CD4-positive, alpha-beta memory T cell (primary cell): ENCODE measurements at regions not wholly inside any gene's neighbourhood (a gene's known extent, or its start where the extent isn't known, plus 50 kb on each side); places are given as distances from the start of the nearest gene placed in this dataset.

ENCODE experiments used
- CTCF ChIA-PET: fragments of 350-600 bp; sonication (Branson Sonifier 250); formaldehyde crosslinking; loops from one replicate; lab custom pipeline; 2021; ENCODE audit warnings: inconsistent platforms; ENCODE audit not compliant: partially characterized antibody; lab: Charles Lee
- POLR2A ChIA-PET: fragments of 350-600 bp; sonication (Branson Sonifier 250); formaldehyde crosslinking; loops from one replicate; lab custom pipeline; 2021; ENCODE audit not compliant: partially characterized antibody; lab: Charles Lee
- DNase-seq, 5 donors: peaks; one replicate each; pipeline versions ENCODE4 v3.0.0 to v3.0.0-alpha.2; 2020 to 2022; ENCODE audit warnings: mixed read lengths in 1 of 5
- H3K27ac ChIP-seq: one replicate; pipeline ENCODE4 v1.7.0; 2013; ENCODE audit warnings: low read depth, low read length
- H3K27me3 ChIP-seq: 2 replicates; pipeline ENCODE4 v1.7.0; 2013; ENCODE audit warnings: mild to moderate bottlenecking, low read length, moderate library complexity; ENCODE audit not compliant: insufficient read depth
- H3K36me3 ChIP-seq: 2 replicates; pipeline ENCODE4 v1.7.0; 2013; ENCODE audit warnings: mild to moderate bottlenecking, low read length, moderate library complexity; ENCODE audit not compliant: insufficient read depth
- H3K4me1 ChIP-seq: 2 replicates; pipeline ENCODE4 v1.7.0; 2013; ENCODE audit warnings: mild to moderate bottlenecking, low read length, moderate library complexity; ENCODE audit not compliant: insufficient read depth
- H3K4me3 ChIP-seq, 2 donors: one replicate each; pipeline ENCODE4 v1.7.0; 2013; ENCODE audit warnings: low read length in 2 of 2, mild to moderate bottlenecking in 1 of 2
- H3K9me3 ChIP-seq, 2 donors: one replicate each; pipeline ENCODE4 v1.7.0; 2013; ENCODE audit warnings: low read length in 2 of 2, control low read depth in 1 of 2; ENCODE audit not compliant: control insufficient read depth in 1 of 2
- H3K27ac Mint-ChIP-seq, 7 donors: one replicate each; pipeline ENCODE4 v1.8.0; 2020 to 2021; ENCODE audit warnings: mixed read lengths in 7 of 7, mild to moderate bottlenecking in 6 of 7, inconsistent platforms in 3 of 7, moderate library complexity in 3 of 7
- H3K27me3 Mint-ChIP-seq, 2 donors: one replicate each; pipeline ENCODE4 v1.8.0; 2020 to 2021; ENCODE audit warnings: mixed read lengths in 2 of 2
- H3K36me3 Mint-ChIP-seq, 2 donors: one replicate each; pipeline ENCODE4 v1.8.0; 2020 to 2021; ENCODE audit warnings: mixed read lengths in 2 of 2, inconsistent platforms in 1 of 2, mild to moderate bottlenecking in 1 of 2
- H3K4me1 Mint-ChIP-seq, 4 donors: one replicate each; pipeline ENCODE4 v1.8.0; 2020 to 2021; ENCODE audit warnings: mixed read lengths in 4 of 4, mild to moderate bottlenecking in 1 of 4
- H3K4me3 Mint-ChIP-seq, 8 donors: one replicate each; pipeline ENCODE4 v1.8.0; 2020 to 2021; ENCODE audit warnings: mixed read lengths in 8 of 8, mild to moderate bottlenecking in 7 of 8, moderate library complexity in 6 of 8, inconsistent platforms in 3 of 8
- H3K9me3 Mint-ChIP-seq, 8 donors: one replicate each; pipeline ENCODE4 v1.8.0; 2020 to 2021; ENCODE audit warnings: mixed read lengths in 8 of 8, mild to moderate bottlenecking in 5 of 8, inconsistent platforms in 3 of 8, moderate library complexity in 1 of 8
- intact Hi-C: fragments of 100-400 bp; cut with micrococcal nuclease; formaldehyde crosslinking; loops from one replicate; pipeline ENCODE4 v1.15.1; 2023

GRCh38 chr5:88092358-88092757 is 176.3 kb downstream of the TMEM161B start:
- peaks cover 0 to 4% (median 0%) of the 10 kb centered on the region in 4 donors for H3K4me1 Mint-ChIP-seq

DNA sequence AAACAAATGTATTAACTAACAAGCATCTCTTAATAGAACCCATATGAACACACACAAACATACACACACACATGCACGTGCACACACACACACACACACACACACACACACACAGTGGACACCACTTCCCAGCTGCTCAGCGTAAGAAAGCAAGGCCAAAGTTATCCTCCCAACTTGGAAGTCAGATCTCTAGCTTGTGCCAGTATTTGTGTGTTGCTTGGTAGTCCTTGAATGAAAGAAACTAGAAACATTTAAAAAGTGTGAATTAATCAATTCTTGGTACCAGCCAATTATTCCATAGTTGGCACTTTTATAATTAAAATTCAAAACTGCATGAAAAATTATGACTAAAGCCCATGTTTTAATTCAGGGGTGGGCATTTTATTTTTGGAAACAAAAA is 178.1 kb downstream of the TMEM161B start:
- Histone ChIP-seq H3K9me3 (no peaks in the 10 kb centered on the region), H3K4me3 (no peak overlapping the region), H3K36me3 (no peaks in the 10 kb centered on the region), H3K27ac (no peak overlapping the region), H3K4me1 (no peaks in the 10 kb centered on the region), H3K27me3 (no peaks in the 10 kb centered on the region)
- CTCF ChIA-PET, result no interaction called here
- Mint-ChIP-seq H3K4me3 (no peak overlapping the region), H3K9me3 (no peaks in the 10 kb centered on the region), H3K27ac (no peak overlapping the region), H3K27me3 (peaks cover 1 to 8% of the 10 kb centered on the region in 2 donors), H3K36me3 (no peaks in the 10 kb centered on the region), H3K4me1 (peaks cover 0 to 4% (median 0%) of the 10 kb centered on the region in 4 donors)
- POLR2A ChIA-PET, result no interaction called here
- intact Hi-C loops, result no loop called here
- DNase-seq, result no peak

More at GRCh38 chr5:88092358-88092757, 176.3 kb downstream of the TMEM161B start:
- POLR2A ChIA-PET, result no interaction called here
- Mint-ChIP-seq H3K27me3 (peaks cover 0 to 3% of the 10 kb centered on the region in 2 donors), H3K4me3 (no peak overlapping the region), H3K36me3 (no peaks in the 10 kb centered on the region), H3K9me3 (no peaks in the 10 kb centered on the region), H3K27ac (no peak overlapping the region)
- H3K27ac ChIP-seq, result no peak overlapping the region
- H3K36me3 ChIP-seq, result no peaks in the 10 kb centered on the region
- no peak for DNase-seq
- H3K4me3 ChIP-seq, result no peak overlapping the region
- CTCF ChIA-PET, result no interaction called here
- intact Hi-C loops, result no loop called here
- H3K27me3 ChIP-seq, result no peaks in the 10 kb centered on the region
- no peaks in the 10 kb centered on the region for H3K9me3 ChIP-seq
- H3K4me1 ChIP-seq, result no peaks in the 10 kb centered on the region

DNA sequence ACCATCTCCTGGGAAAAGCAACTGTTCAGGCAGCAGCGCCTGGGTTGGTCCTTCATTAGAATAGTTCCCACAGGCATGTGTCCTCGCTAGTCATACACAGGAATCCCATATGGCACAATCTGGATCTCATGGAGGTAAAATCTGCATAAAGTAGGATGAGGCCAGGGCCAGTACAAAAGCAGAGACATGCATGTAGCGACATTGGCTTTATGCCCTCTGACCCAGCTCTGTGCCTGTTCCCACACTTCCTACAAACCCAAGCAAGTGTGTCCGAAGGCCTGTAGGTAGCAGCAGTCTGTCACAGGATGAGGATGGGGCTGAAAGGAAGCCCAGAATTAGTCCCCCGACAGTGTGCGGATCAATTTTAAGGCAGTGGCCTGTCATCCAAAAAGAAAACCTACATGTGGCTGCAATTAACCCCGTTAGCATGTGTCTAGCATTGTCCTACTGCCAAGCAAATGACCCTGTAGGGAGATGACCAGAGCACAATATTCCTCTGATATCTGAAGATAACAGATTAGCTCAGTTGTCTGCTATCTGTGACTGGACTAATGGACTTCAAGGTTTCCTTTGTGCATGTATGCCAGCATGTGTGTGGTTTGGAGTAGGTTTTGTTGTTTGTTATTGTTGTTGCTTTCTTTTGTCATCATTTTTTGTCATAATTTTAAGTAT is 178.8 kb downstream of the TMEM161B start:
- Mint-ChIP-seq H3K4me1 (peaks cover 0 to 4% (median 0%) of the 10 kb centered on the region in 4 donors), H3K9me3 (no peaks in the 10 kb centered on the region), H3K4me3 (no peak overlapping the region), H3K27ac (no peak overlapping the region), H3K36me3 (no peaks in the 10 kb centered on the region), H3K27me3 (peaks cover 1 to 8% of the 10 kb centered on the region in 2 donors)
- no peak overlapping the region for H3K4me3 ChIP-seq
- CTCF ChIA-PET, result no interaction called here
- DNase-seq, result no peak
- H3K27ac ChIP-seq, result no peak overlapping the region
- H3K9me3 ChIP-seq, result no peaks in the 10 kb centered on the region
- POLR2A ChIA-PET, result no interaction called here
- no peaks in the 10 kb centered on the region for H3K4me1 ChIP-seq
- no peaks in the 10 kb centered on the region for H3K27me3 ChIP-seq
- intact Hi-C loops, result no loop called here
- H3K36me3 ChIP-seq, result no peaks in the 10 kb centered on the region

DNA sequence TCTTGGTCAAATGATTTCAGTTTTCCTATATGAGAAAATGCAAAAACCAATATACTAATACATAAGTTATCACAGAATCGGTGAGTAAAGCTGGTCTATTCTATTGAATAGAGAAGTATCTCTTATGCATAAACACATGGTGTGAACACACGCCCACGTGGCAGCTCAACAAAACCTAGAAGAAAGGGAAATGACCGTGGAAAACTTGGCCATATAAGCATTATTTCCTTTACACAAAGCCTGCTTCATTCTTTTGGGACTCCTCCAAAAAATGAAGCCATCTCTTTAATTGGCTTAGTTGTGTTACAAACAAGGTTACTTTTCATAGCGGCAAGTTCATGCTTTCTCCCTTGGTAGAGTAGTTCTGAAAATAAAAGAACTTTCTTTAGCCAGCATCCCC is 183.2 kb downstream of the TMEM161B start:
- Histone ChIP-seq H3K4me1 (no peaks in the 10 kb centered on the region), H3K9me3 (no peaks in the 10 kb centered on the region), H3K27me3 (no peaks in the 10 kb centered on the region), H3K36me3 (no peaks in the 10 kb centered on the region), H3K27ac (no peak overlapping the region), H3K4me3 (no peak overlapping the region)
- Mint-ChIP-seq H3K27me3 (peaks cover 3 to 8% of the 10 kb centered on the region in 2 donors), H3K4me3 (no peak overlapping the region), H3K27ac (no peak overlapping the region), H3K9me3 (peaks cover 0 to 2% (median 0%) of the 10 kb centered on the region in 8 donors), H3K4me1 (no peaks in the 10 kb centered on the region), H3K36me3 (no peaks in the 10 kb centered on the region)
- ChIA-PET CTCF (no interaction called here), POLR2A (no interaction called here)
- intact Hi-C loops, result no loop called here
- DNase-seq, result no peak

- no peak overlapping the region for H3K4me3 Mint-ChIP-seq
- Histone ChIP-seq H3K27me3 (no peaks in the 10 kb centered on the region), H3K4me1 (no peaks in the 10 kb centered on the region), H3K27ac (no peak overlapping the region), H3K4me3 (no peak overlapping the region), H3K36me3 (no peaks in the 10 kb centered on the region), H3K9me3 (no peaks in the 10 kb centered on the region)
- intact Hi-C loops, result no loop called here
- H3K9me3 Mint-ChIP-seq, result peaks cover 0 to 5% (median 1%) of the 10 kb centered on the region in 8 donors
- H3K27me3 Mint-ChIP-seq, result peaks cover 4 to 5% of the 10 kb centered on the region in 2 donors
- H3K36me3 Mint-ChIP-seq, result no peaks in the 10 kb centered on the region
- ChIA-PET CTCF (no interaction called here), POLR2A (no interaction called here)
- no peak for DNase-seq
- no peak overlapping the region for H3K27ac Mint-ChIP-seq
- H3K4me1 Mint-ChIP-seq, result no peaks in the 10 kb centered on the region
Measured at GRCh38 chr5:88081877-88082276, 186.8 kb downstream of the TMEM161B start.

DNA sequence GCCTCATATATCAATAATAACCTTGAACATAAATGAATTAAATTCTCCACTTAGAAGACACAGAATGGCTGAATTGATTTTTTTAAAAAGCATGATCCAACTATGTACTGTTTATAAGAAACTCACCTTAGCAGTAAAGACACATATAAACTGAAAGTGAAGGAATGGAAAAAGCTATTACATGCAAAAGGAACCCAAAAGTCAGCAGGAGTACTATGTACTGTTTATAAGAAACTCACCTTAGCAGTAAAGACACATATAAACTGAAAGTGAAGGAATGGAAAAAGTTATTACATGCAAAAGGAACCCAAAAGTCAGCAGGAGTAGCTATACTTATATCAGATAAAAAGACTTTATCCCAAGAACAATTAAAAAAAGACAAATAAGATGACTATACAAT is 204.8 kb downstream of the TMEM161B start:
- Mint-ChIP-seq H3K9me3 (peaks cover 0 to 25% (median 14%) of the 10 kb centered on the region in 8 donors), H3K36me3 (no peaks in the 10 kb centered on the region), H3K4me3 (no peak overlapping the region), H3K27me3 (no peaks in the 10 kb centered on the region), H3K27ac (no peak overlapping the region), H3K4me1 (no peaks in the 10 kb centered on the region)
- Histone ChIP-seq H3K27me3 (no peaks in the 10 kb centered on the region), H3K9me3 (no peaks in the 10 kb centered on the region), H3K4me1 (no peaks in the 10 kb centered on the region), H3K4me3 (no peak overlapping the region), H3K36me3 (no peaks in the 10 kb centered on the region), H3K27ac (no peak overlapping the region)
- intact Hi-C loops, result no loop called here
- CTCF ChIA-PET, result no interaction called here
- POLR2A ChIA-PET, result no interaction called here
- DNase-seq, result no peak

DNA sequence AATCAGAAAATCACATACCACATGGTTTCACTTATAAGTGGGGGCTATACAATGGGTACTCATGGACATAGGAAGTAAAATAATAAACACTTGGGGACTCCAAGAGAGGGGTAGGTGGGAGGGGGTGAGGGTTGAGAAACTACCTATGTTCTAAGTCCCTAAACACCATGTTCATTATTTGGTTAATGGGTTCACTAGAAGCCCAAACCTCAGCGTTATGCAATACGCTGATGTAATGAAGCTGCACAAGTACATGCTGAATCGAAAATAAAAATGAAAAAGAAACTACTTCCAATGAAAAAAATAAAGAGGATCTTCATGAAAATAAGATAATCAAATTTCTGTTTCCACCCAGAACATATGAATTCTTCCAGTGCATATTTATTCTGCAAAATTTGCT is 208.5 kb downstream of the TMEM161B start:
- Mint-ChIP-seq H3K27me3 (no peaks in the 10 kb centered on the region), H3K4me1 (no peaks in the 10 kb centered on the region), H3K27ac (no peak overlapping the region), H3K4me3 (no peak overlapping the region), H3K9me3 (peaks cover 0 to 25% (median 14%) of the 10 kb centered on the region in 8 donors), H3K36me3 (no peaks in the 10 kb centered on the region)
- H3K27me3 ChIP-seq, result no peaks in the 10 kb centered on the region
- no peak for DNase-seq
- H3K4me3 ChIP-seq, result no peak overlapping the region
- intact Hi-C loops, result no loop called here
- no peak overlapping the region for H3K27ac ChIP-seq
- ChIA-PET CTCF (no interaction called here), POLR2A (no interaction called here)
- no peaks in the 10 kb centered on the region for H3K4me1 ChIP-seq
- H3K9me3 ChIP-seq, result no peaks in the 10 kb centered on the region
- no peaks in the 10 kb centered on the region for H3K36me3 ChIP-seq
